Lung (tissue), 11 donors: ENCODE measurements at regions not wholly inside any gene's neighbourhood (a gene's known extent, or its start where the extent isn't known, plus 50 kb on each side); places are given as distances from the start of the nearest gene placed in this dataset.

ENCODE experiments used
- ATAC-seq: fragments of 200-7000 bp; cut with Tn5 transposase; one replicate; pipeline ENCODE4 v1.9.1; 2020; ENCODE audit warnings: moderate number of reproducible peaks; ENCODE audit not compliant: insufficient read depth, low FRiP score
- DNase-seq, 3 donors: peaks; one replicate each; pipeline ENCODE4 v3.0.0-alpha.2; 2013 to 2017
- H3K27ac ChIP-seq, 2 donors: one replicate each; pipeline ENCODE4 v1.5.1; 2013; ENCODE audit warnings: mild to moderate bottlenecking in 2 of 2, moderate library complexity in 2 of 2, control low read depth in 1 of 2, inconsistent platforms in 1 of 2, low read depth in 1 of 2, low read length in 1 of 2
- H3K27me3 ChIP-seq, 3 donors: one replicate each; pipeline ENCODE4 v1.5.1; 2013; ENCODE audit warnings: low read length in 2 of 3; ENCODE audit not compliant: control insufficient read depth in 3 of 3, insufficient read depth in 3 of 3
- H3K36me3 ChIP-seq, 4 donors: one replicate each; pipeline ENCODE4 v1.5.1; 2013; ENCODE audit warnings: low read length in 4 of 4, mild to moderate bottlenecking in 1 of 4, moderate library complexity in 1 of 4; ENCODE audit not compliant: control insufficient read depth in 4 of 4, insufficient read depth in 4 of 4
- H3K4me1 ChIP-seq, 5 donors: one replicate each; pipeline ENCODE4 v1.5.1; 2013; ENCODE audit warnings: low read length in 5 of 5, mild to moderate bottlenecking in 2 of 5, moderate library complexity in 1 of 5; ENCODE audit not compliant: control insufficient read depth in 5 of 5, insufficient read depth in 5 of 5
- H3K4me3 ChIP-seq: one replicate; pipeline ENCODE4 v1.5.1; 2013; ENCODE audit warnings: mild to moderate bottlenecking, control low read depth, moderate library complexity
- H3K9ac ChIP-seq, 2 donors: one replicate each; pipeline ENCODE4 v1.5.1; 2013; ENCODE audit warnings: low read length in 2 of 2, control low read depth in 1 of 2; ENCODE audit not compliant: insufficient read depth in 1 of 2
- H3K9me3 ChIP-seq, 4 donors: one replicate each; pipeline ENCODE4 v1.5.1; 2013; ENCODE audit warnings: low read length in 3 of 4, mild to moderate bottlenecking in 1 of 4, moderate library complexity in 1 of 4; ENCODE audit not compliant: control insufficient read depth in 4 of 4, insufficient read depth in 3 of 4
- CTCF ChIP-seq: IDR thresholded peaks from 2 replicates; pipeline ENCODE4 v1.5.1; 2012; ENCODE audit warnings: mild to moderate bottlenecking; ENCODE audit errors: control extremely low read depth, extremely low read depth
- whole genome bisulfite sequencing, 2 donors: extraction: QIAGEN DNeasy Blood & Tissue Kit; methylation state at CpG; one replicate each; pipeline ENCODE4 v1.1.7; 2013; 5-methylcytosine and 5-hydroxymethylcytosine counted together
- donor health status: control.
- donor health status: control.
- donor health status: Bipolar disorder and iron deficiency.
- donor health status: healthy.
- donor health status: DM: yes; HTN: yes; CAD: no.

GRCh38 chr1:25024615-25025350, 94.7 kb upstream of the RUNX3 start:
- WGBS, 2 donors: 82 to 86% methylated on average over 15 of the region's 15 CpGs

GRCh38 chr1:25023826-25024225, 93.8 kb upstream of the RUNX3 start:
- peaks cover 0 to 7% (median 2%) of the 10 kb centered on the region in 5 donors for H3K4me1 ChIP-seq
- DNase-seq: no peak

More at GRCh38 chr1:25024615-25025350, 94.7 kb upstream of the RUNX3 start:
- TF ChIP-seq CTCF: no peak
- ATAC-seq (no peak), DNase-seq (no peak)
- H3K9ac ChIP-seq: no peak overlapping the region
- no peaks in the 10 kb centered on the region for H3K27me3 ChIP-seq
- no peak overlapping the region for H3K27ac ChIP-seq
- H3K4me1 ChIP-seq: peaks cover 0 to 7% (median 2%) of the 10 kb centered on the region in 5 donors
- no peak overlapping the region for H3K4me3 ChIP-seq
- no peaks in the 10 kb centered on the region for H3K9me3 ChIP-seq
- no peaks in the 10 kb centered on the region for H3K36me3 ChIP-seq

GRCh38 chr1:25023190-25023578, 93.1 kb upstream of the RUNX3 start:
- Histone ChIP-seq H3K4me3 (no peak overlapping the region), H3K9ac (no peak overlapping the region), H3K9me3 (no peaks in the 10 kb centered on the region), H3K4me1 (peaks cover 0 to 7% (median 2%) of the 10 kb centered on the region in 5 donors), H3K27me3 (no peaks in the 10 kb centered on the region), H3K36me3 (no peaks in the 10 kb centered on the region), H3K27ac (peak overlapping the region in 1 of 2 donors; percentile 53)
- no peak for DNase-seq
- no peak for TF ChIP-seq CTCF
- ATAC-seq: no peak
- 74 to 79% methylated on average over 6 of the region's 6 CpGs for WGBS, 2 donors

More at GRCh38 chr1:25023826-25024225, 93.8 kb upstream of the RUNX3 start:
- no peaks in the 10 kb centered on the region for H3K36me3 ChIP-seq
- no peak overlapping the region for H3K27ac ChIP-seq
- no peak overlapping the region for H3K4me3 ChIP-seq
- no peaks in the 10 kb centered on the region for H3K9me3 ChIP-seq
- 89 to 94% methylated on average over 5 of the region's 5 CpGs for WGBS, 2 donors
- TF ChIP-seq CTCF: no peak
- ATAC-seq: no peak
- no peaks in the 10 kb centered on the region for H3K27me3 ChIP-seq
- no peak overlapping the region for H3K9ac ChIP-seq
